ENCODE measurements at regions not wholly inside any gene's neighbourhood (a gene's known extent, or its start where the extent isn't known, plus 50 kb on each side); places are given as distances from the start of the nearest gene placed in this dataset.

- no peak overlapping the region for H3K4me3 ChIP-seq (ENCODE audit: low read length)
- DNase-seq (ENCODE audit: low read depth), result no peak
- TF ChIP-seq, protein P1, sequence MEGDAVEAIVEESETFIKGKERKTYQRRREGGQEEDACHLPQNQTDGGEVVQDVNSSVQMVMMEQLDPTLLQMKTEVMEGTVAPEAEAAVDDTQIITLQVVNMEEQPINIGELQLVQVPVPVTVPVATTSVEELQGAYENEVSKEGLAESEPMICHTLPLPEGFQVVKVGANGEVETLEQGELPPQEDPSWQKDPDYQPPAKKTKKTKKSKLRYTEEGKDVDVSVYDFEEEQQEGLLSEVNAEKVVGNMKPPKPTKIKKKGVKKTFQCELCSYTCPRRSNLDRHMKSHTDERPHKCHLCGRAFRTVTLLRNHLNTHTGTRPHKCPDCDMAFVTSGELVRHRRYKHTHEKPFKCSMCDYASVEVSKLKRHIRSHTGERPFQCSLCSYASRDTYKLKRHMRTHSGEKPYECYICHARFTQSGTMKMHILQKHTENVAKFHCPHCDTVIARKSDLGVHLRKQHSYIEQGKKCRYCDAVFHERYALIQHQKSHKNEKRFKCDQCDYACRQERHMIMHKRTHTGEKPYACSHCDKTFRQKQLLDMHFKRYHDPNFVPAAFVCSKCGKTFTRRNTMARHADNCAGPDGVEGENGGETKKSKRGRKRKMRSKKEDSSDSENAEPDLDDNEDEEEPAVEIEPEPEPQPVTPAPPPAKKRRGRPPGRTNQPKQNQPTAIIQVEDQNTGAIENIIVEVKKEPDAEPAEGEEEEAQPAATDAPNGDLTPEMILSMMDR (conservative IDR thresholded peaks at IDR 0.05; ENCODE audit: low read length), result no peak
Measured at GRCh38 chr5:103444333-103445038, 118.1 kb downstream of the NUDT12 start.

GRCh38 chr5:103442750-103443149 is 119.8 kb downstream of the NUDT12 start:
- TF ChIP-seq, protein P1 (conservative IDR thresholded peaks at IDR 0.05; ENCODE audit: low read length), result no peak
- no peak for DNase-seq (ENCODE audit: low read depth)
- no peak overlapping the region for H3K4me3 ChIP-seq (ENCODE audit: low read length)

- no peak for DNase-seq (ENCODE audit: low read depth)
- no peak overlapping the region for H3K4me3 ChIP-seq (ENCODE audit: low read length)
- TF ChIP-seq, protein P1 (conservative IDR thresholded peaks at IDR 0.05; ENCODE audit: low read length), result peak; percentile 18
Measured at GRCh38 chr5:103441523-103441922, 121.1 kb downstream of the NUDT12 start.

DNA sequence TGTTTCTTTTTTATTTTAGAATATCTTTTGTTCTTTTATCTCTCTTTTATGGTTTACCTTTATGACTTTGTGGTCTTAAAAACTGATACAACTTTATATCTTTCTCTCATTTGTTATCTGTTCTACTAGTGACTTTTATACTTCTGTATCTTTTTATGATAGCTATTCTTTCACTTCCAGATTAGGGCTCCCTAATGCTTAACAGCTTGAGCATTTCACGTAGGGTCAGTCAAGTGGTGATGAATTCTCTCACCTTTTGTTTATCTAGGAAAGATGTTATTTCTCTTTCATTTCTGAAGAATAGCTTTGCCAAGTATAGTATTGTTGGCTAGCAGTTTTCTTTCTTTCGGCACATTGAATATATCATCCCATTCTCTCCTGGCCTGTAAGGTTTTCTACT is 123.6 kb downstream of the NUDT12 start:
- DNase-seq (ENCODE audit: low read depth), result no peak
- H3K4me3 ChIP-seq (ENCODE audit: low read length), result no peak overlapping the region
- TF ChIP-seq, protein P1 (conservative IDR thresholded peaks at IDR 0.05; ENCODE audit: low read length), result no peak

GRCh38 chr5:103436656-103437055 is 125.9 kb downstream of the NUDT12 start:
- no peak overlapping the region for H3K4me3 ChIP-seq (ENCODE audit: low read length)
- TF ChIP-seq, protein P1 (conservative IDR thresholded peaks at IDR 0.05; ENCODE audit: low read length), result no peak

DNA sequence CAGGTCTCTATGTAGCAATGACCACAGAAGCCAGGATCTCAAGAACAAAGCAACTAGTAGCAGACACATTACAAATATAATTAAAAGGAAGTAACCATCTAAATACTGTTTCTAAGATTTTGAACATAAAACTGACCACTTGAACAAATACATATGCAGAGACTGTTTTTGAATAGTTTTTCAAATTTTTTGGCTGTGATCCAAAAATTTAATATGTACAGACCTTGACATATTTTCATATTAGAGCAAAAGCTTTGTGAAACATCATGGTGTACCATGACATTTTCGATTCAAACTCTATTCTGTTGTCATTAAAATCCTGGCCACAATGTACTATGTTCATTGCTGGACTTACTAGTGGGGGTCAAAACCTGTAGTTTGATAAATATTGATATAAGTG is 126.5 kb downstream of the NUDT12 start:
- H3K4me3 ChIP-seq (ENCODE audit: low read length), result no peak overlapping the region
- no peak for DNase-seq (ENCODE audit: low read depth)
- TF ChIP-seq, protein P1 (conservative IDR thresholded peaks at IDR 0.05; ENCODE audit: low read length), result no peak

More at GRCh38 chr5:103436656-103437055, 125.9 kb downstream of the NUDT12 start:
- DNase-seq (ENCODE audit: low read depth), result no peak

- TF ChIP-seq, protein P1 (conservative IDR thresholded peaks at IDR 0.05; ENCODE audit: low read length), result no peak
- DNase-seq (ENCODE audit: low read depth), result no peak
- no peak overlapping the region for H3K4me3 ChIP-seq (ENCODE audit: low read length)
Measured at GRCh38 chr5:103435136-103435889, 127.3 kb downstream of the NUDT12 start.
